OCI-LY1 (cell line): ENCODE measurements at regions not wholly inside any gene's neighbourhood (a gene's known extent, or its start where the extent isn't known, plus 50 kb on each side); places are given as distances from the start of the nearest gene placed in this dataset.

ENCODE experiments used
- H2AFZ ChIP-seq: fragments of 200-600 bp; sonication (generic), shearing (Covaris generic); 2 replicates; pipeline ENCODE4 v1.6.0; 2014; ENCODE audit warnings: antibody characterized with exemption, mild to moderate bottlenecking, low read length
- H3F3A ChIP-seq: fragments of 200-600 bp; sonication (generic), shearing (Covaris generic); 2 replicates; pipeline ENCODE4 v1.6.0; 2014; ENCODE audit warnings: mild to moderate bottlenecking, antibody characterized with exemption, low read length, moderate library complexity; ENCODE audit not compliant: insufficient read depth
- H3K27ac ChIP-seq: fragments of 200-600 bp; sonication (generic); 2 replicates; pipeline ENCODE4 v1.5.1; 2014; ENCODE audit warnings: low read length, mixed run types, mild to moderate bottlenecking, low read depth; ENCODE audit not compliant: poor library complexity, severe bottlenecking
- H3K27me3 ChIP-seq: fragments of 200-600 bp; sonication (generic); 2 replicates; pipeline ENCODE4 v1.6.0; 2014; ENCODE audit warnings: antibody characterized with exemption, mild to moderate bottlenecking, low read length, moderate library complexity; ENCODE audit not compliant: insufficient read depth
- H3K36me3 ChIP-seq: fragments of 200-600 bp; sonication (generic); 2 replicates; pipeline ENCODE4 v1.6.1; 2014; ENCODE audit warnings: mild to moderate bottlenecking, antibody characterized with exemption, low read length, moderate library complexity, mixed read lengths; ENCODE audit not compliant: insufficient read depth
- H3K4me1 ChIP-seq: fragments of 200-600 bp; sonication (generic); 2 replicates; pipeline ENCODE4 v1.5.1; 2014; ENCODE audit warnings: mild to moderate bottlenecking, low read length, moderate library complexity; ENCODE audit not compliant: insufficient read depth, severe bottlenecking
- H3K4me2 ChIP-seq: fragments of 200-600 bp; sonication (generic), shearing (Covaris generic); 2 replicates; pipeline ENCODE4 v1.6.1; 2014; ENCODE audit warnings: low read length
- H3K4me3 ChIP-seq: fragments of 200-600 bp; sonication (generic); 2 replicates; pipeline ENCODE4 v1.5.1; 2014; ENCODE audit warnings: low read length, low read depth, mild to moderate bottlenecking, mixed read lengths; ENCODE audit not compliant: poor library complexity, severe bottlenecking
- H3K79me2 ChIP-seq: fragments of 200-600 bp; shearing (Covaris generic); 2 replicates; pipeline ENCODE4 v1.6.1; 2016; ENCODE audit warnings: mixed run types, low read length, mixed read lengths; ENCODE audit not compliant: insufficient read depth
- H3K9ac ChIP-seq: fragments of 200-600 bp; sonication (generic), shearing (Covaris generic); 2 replicates; pipeline ENCODE4 v1.6.1; 2014; ENCODE audit warnings: mild to moderate bottlenecking, low read length, mixed read lengths
- H3K9me2 ChIP-seq: fragments of 200-600 bp; sonication (generic), shearing (Covaris generic); 2 replicates; pipeline ENCODE4 v1.6.1; 2014; ENCODE audit warnings: low read depth, mild to moderate bottlenecking, low read length, mixed read lengths
- H3K9me3 ChIP-seq: fragments of 200-600 bp; shearing (Covaris generic); 2 replicates; pipeline ENCODE4 v1.6.1; 2014; ENCODE audit warnings: low read length, mixed read lengths
- H4K20me1 ChIP-seq: fragments of 200-600 bp; sonication (generic), shearing (Covaris generic); 2 replicates; pipeline ENCODE4 v1.6.0; 2016; ENCODE audit warnings: mild to moderate bottlenecking, low read length; ENCODE audit not compliant: insufficient read depth
- EZH2 ChIP-seq: fragments of 200-600 bp; sonication (generic), shearing (Covaris generic); IDR thresholded peaks from 2 replicates; pipeline ENCODE4 v1.8.0; 2017; ENCODE audit warnings: borderline replicate concordance, mixed run types, mild to moderate bottlenecking, antibody characterized with exemption, low read length, moderate library complexity, mixed read lengths
- TF ChIP-seq, protein P1 (sequence below): fragments of 200-600 bp; sonication (generic), shearing (Covaris generic); IDR thresholded peaks from 2 replicates; pipeline ENCODE4 v1.5.1; 2017; ENCODE audit warnings: mild to moderate bottlenecking, antibody characterized with exemption, low read length, moderate library complexity, mixed read lengths

DNA sequence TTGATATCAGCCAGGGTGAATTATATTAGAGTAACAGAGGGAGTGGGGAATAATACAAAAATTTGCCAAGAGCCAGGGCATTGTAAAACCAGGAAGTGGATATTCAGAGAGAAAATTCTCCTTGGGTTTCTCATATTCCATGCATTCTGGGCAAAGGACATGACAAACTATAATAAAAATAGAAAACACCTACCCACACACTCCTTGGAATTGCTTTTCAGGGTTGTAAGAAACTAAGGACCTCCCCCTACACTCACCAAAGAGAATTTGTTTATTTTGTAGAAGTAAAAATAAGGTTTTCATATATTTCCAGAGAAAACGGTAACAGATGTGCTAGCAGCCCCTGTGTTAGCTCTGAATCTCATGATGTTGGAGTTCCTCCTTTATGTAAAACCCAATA is 649.6 kb downstream of the SLITRK1 start:
- Histone ChIP-seq H3K27ac (no peak overlapping the region), H3K27me3 (no peaks in the 10 kb centered on the region), H3F3A (no peaks in the 10 kb centered on the region), H3K4me1 (no peaks in the 10 kb centered on the region), H4K20me1 (no peaks in the 10 kb centered on the region), H3K4me3 (no peak overlapping the region), H3K9ac (no peak overlapping the region), H3K36me3 (no peaks in the 10 kb centered on the region), H3K4me2 (no peak overlapping the region), H3K9me2 (no peaks in the 10 kb centered on the region), H3K9me3 (no peaks in the 10 kb centered on the region), H2AFZ (no peak overlapping the region), H3K79me2 (no peaks in the 10 kb centered on the region)
- TF ChIP-seq, protein P1, sequence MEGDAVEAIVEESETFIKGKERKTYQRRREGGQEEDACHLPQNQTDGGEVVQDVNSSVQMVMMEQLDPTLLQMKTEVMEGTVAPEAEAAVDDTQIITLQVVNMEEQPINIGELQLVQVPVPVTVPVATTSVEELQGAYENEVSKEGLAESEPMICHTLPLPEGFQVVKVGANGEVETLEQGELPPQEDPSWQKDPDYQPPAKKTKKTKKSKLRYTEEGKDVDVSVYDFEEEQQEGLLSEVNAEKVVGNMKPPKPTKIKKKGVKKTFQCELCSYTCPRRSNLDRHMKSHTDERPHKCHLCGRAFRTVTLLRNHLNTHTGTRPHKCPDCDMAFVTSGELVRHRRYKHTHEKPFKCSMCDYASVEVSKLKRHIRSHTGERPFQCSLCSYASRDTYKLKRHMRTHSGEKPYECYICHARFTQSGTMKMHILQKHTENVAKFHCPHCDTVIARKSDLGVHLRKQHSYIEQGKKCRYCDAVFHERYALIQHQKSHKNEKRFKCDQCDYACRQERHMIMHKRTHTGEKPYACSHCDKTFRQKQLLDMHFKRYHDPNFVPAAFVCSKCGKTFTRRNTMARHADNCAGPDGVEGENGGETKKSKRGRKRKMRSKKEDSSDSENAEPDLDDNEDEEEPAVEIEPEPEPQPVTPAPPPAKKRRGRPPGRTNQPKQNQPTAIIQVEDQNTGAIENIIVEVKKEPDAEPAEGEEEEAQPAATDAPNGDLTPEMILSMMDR = no peak
- TF ChIP-seq EZH2 = no peak

DNA sequence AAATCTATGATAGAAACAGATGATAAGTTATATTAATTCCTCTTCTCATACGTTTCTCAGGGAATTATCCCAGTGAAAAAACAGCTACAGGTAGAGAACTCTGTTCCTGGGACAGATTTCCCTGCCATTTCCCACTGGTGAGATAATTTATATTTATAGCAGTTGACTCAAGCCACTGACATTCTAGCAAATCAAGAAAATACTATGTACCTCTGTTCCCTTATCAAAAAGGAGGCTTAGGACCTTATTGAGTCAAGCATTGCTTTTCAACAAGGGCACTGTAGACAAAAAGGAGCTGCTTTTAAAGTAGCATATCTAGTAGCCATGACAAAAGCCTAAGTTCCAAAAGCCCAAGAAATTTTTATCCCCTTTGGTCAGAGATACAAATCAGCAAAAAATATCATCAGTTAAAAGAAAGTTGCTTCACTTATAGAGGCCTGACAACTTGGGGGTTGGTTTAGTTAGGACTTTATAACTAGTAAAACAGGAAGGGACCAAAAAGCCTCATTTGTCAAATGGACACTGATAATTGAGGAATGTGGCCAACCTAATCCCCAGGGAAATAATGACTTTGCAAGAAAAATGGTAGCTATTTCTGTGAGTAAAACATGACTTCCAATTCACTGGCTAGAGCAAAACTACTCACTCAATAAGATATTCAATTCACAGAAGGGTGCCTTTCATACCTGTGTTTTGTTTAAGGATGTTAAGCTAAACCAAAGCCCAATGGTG is 652.5 kb downstream of the SLITRK1 start:
- no peaks in the 10 kb centered on the region for H3K79me2 ChIP-seq
- no peaks in the 10 kb centered on the region for H3K27me3 ChIP-seq
- no peaks in the 10 kb centered on the region for H3K9me2 ChIP-seq
- no peak overlapping the region for H3K27ac ChIP-seq
- no peak overlapping the region for H2AFZ ChIP-seq
- no peak overlapping the region for H3K4me2 ChIP-seq
- H3K9ac ChIP-seq = no peak overlapping the region
- H3K36me3 ChIP-seq = no peaks in the 10 kb centered on the region
- no peaks in the 10 kb centered on the region for H4K20me1 ChIP-seq
- TF ChIP-seq EZH2 = no peak
- TF ChIP-seq, protein P1 = no peak
- no peaks in the 10 kb centered on the region for H3F3A ChIP-seq
- no peaks in the 10 kb centered on the region for H3K4me1 ChIP-seq
- H3K9me3 ChIP-seq = no peaks in the 10 kb centered on the region
- H3K4me3 ChIP-seq = no peak overlapping the region

DNA sequence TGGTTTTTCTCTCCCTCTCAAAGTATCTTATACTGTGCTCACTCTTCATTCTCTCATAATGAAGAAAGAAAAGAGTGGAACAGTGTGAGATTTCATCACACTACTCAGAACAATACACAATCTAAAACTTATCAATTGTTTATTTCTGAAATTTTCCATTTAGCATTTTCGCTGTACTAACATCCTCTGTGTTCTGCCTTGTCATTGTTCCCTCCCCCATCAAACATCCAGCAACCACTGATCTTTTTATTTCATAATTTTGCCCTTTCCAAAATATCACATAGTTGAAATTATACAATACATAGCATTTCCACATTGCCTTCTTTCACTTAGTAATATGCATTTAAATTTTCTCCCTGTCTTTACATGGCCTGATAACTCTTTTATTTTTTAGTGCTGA is 658.7 kb downstream of the SLITRK1 start:
- H3F3A ChIP-seq = no peaks in the 10 kb centered on the region
- no peaks in the 10 kb centered on the region for H3K9me3 ChIP-seq
- H3K4me1 ChIP-seq = no peaks in the 10 kb centered on the region
- no peaks in the 10 kb centered on the region for H4K20me1 ChIP-seq
- no peak overlapping the region for H3K4me2 ChIP-seq
- no peaks in the 10 kb centered on the region for H3K27me3 ChIP-seq
- H3K9me2 ChIP-seq = no peaks in the 10 kb centered on the region
- H3K27ac ChIP-seq = no peak overlapping the region
- no peak overlapping the region for H2AFZ ChIP-seq
- no peak overlapping the region for H3K9ac ChIP-seq
- no peak overlapping the region for H3K4me3 ChIP-seq
- H3K36me3 ChIP-seq = no peaks in the 10 kb centered on the region
- TF ChIP-seq EZH2 = no peak
- TF ChIP-seq, protein P1 = no peak
- no peaks in the 10 kb centered on the region for H3K79me2 ChIP-seq
